HEK293 (cell line): ENCODE measurements at regions not wholly inside any gene's neighbourhood (a gene's known extent, or its start where the extent isn't known, plus 50 kb on each side); places are given as distances from the start of the nearest gene placed in this dataset.

ENCODE experiments used
- TCF7L2 ChIP-seq: IDR thresholded peaks from 2 replicates; pipeline ENCODE4 v1.6.1; 2011; ENCODE audit warnings: low read depth, mild to moderate bottlenecking, inconsistent platforms, low read length, moderate library complexity, borderline replicate concordance
- ZNF24 ChIP-seq: fragments of 450-650 bp; formaldehyde crosslinking; IDR thresholded peaks from 2 replicates; pipeline ENCODE4 v1.5.1; 2016; ENCODE audit warnings: missing biosample characterization, missing genetic modification characterization
- TF ChIP-seq, protein P1 (sequence below): fragments of 450-650 bp; formaldehyde crosslinking; IDR thresholded peaks from 2 replicates; pipeline ENCODE4 v1.5.1; 2016; ENCODE audit warnings: missing biosample characterization, missing genetic modification characterization

DNA sequence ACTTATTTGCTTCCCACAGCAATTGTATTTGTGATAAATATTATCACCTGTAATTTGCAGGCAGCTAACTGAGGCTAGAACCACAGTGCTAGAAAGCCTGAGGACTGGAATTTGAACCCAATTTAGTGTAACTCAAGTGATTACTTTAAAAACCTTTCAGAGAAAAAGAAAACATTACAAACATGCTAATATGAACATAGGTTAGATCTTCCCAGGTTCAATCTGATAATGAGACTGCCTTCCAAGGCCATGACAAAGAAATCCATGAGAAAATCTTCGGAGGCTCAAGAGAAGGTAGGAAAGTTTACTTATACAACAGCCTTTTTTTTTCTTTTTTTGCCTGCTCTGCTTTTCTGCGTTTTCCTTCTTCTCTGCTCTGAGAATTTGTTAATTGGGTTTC lies 620.6 kb upstream of the CCNG1 start:
- TF ChIP-seq, protein P1, sequence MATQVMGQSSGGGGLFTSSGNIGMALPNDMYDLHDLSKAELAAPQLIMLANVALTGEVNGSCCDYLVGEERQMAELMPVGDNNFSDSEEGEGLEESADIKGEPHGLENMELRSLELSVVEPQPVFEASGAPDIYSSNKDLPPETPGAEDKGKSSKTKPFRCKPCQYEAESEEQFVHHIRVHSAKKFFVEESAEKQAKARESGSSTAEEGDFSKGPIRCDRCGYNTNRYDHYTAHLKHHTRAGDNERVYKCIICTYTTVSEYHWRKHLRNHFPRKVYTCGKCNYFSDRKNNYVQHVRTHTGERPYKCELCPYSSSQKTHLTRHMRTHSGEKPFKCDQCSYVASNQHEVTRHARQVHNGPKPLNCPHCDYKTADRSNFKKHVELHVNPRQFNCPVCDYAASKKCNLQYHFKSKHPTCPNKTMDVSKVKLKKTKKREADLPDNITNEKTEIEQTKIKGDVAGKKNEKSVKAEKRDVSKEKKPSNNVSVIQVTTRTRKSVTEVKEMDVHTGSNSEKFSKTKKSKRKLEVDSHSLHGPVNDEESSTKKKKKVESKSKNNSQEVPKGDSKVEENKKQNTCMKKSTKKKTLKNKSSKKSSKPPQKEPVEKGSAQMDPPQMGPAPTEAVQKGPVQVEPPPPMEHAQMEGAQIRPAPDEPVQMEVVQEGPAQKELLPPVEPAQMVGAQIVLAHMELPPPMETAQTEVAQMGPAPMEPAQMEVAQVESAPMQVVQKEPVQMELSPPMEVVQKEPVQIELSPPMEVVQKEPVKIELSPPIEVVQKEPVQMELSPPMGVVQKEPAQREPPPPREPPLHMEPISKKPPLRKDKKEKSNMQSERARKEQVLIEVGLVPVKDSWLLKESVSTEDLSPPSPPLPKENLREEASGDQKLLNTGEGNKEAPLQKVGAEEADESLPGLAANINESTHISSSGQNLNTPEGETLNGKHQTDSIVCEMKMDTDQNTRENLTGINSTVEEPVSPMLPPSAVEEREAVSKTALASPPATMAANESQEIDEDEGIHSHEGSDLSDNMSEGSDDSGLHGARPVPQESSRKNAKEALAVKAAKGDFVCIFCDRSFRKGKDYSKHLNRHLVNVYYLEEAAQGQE (tag by site-specific recombination): no peak
- TF ChIP-seq TCF7L2: no peak
- no peak for TF ChIP-seq ZNF24 (tag by site-specific recombination)
